BLaER1 treated with 17β-estradiol and CSF1 and Interleukin-3, amounts not matched to agents 10 nM and 100 nM (cell line): ENCODE measurements at regions not wholly inside any gene's neighbourhood (a gene's known extent, or its start where the extent isn't known, plus 50 kb on each side); places are given as distances from the start of the nearest gene placed in this dataset.
A peak's percentile ranks its signal among the peaks of the same experiment; 100 is the strongest.

Experiments used
- H3K27ac ChIP-seq, 11 experiments: shearing (Covaris generic); formaldehyde crosslinking; 2 replicates each; pipeline ENCODE4 v1.8.1; 2022
- H3K27me3 ChIP-seq, 11 experiments: shearing (Covaris generic); formaldehyde crosslinking; 2 replicates each; pipeline ENCODE4 v1.8.1; 2022
- H3K36me3 ChIP-seq, 11 experiments: shearing (Covaris generic); formaldehyde crosslinking; 2 replicates each; pipeline ENCODE4 v1.8.1; 2022
- H3K4me1 ChIP-seq, 10 experiments: shearing (Covaris generic); formaldehyde crosslinking; 2 replicates each; pipeline ENCODE4 v1.8.1; 2022
- H3K4me2 ChIP-seq, 11 experiments: shearing (Covaris generic); formaldehyde crosslinking; 2 replicates each; pipeline ENCODE4 v1.8.1; 2022
- H3K4me3 ChIP-seq, 10 experiments: shearing (Covaris generic); formaldehyde crosslinking; 2 replicates each; pipeline ENCODE4 v1.8.1; 2022
- H3K9ac ChIP-seq, 11 experiments: shearing (Covaris generic); formaldehyde crosslinking; 2 replicates each; pipeline ENCODE4 v1.8.1; 2022
- H3K9me3 ChIP-seq, 11 experiments: shearing (Covaris generic); formaldehyde crosslinking; replicated peaks in 1 of 11; 2 replicates each; pipeline ENCODE4 v1.8.1; 2022
- H4K20me1 ChIP-seq, 11 experiments: shearing (Covaris generic); formaldehyde crosslinking; 2 replicates each; pipeline ENCODE4 v1.8.1; 2022
- Cebpa-rat ChIP-seq, 11 experiments: shearing (Covaris generic); IDR thresholded peaks; 2 replicates each; pipeline ENCODE4 v1.8.1; 2022

GRCh38 chr5:75960129-75960528, 123.1 kb upstream of the SV2C start:
- no peak overlapping the region for H3K27ac ChIP-seq
- H3K36me3 ChIP-seq: no peaks in the 10 kb centered on the region
- H3K9ac ChIP-seq: no peak overlapping the region
- peaks cover 0 to 17% (median 4%) of the 10 kb centered on the region in 10 experiments; a peak in 9 of 20 replicates for H3K4me1 ChIP-seq
- peaks cover 6 to 22% (median 11%) of the 10 kb centered on the region in 11 experiments; a peak in 18 of 22 replicates for H3K9me3 ChIP-seq
- no peaks in the 10 kb centered on the region for H4K20me1 ChIP-seq
- no peaks in the 10 kb centered on the region for H3K27me3 ChIP-seq
- no peak for TF ChIP-seq Cebpa-rat (IDR thresholded peaks at IDR 0.05)
- no peak overlapping the region for H3K4me3 ChIP-seq
- H3K4me2 ChIP-seq: no peak overlapping the region

GRCh38 chr5:75952963-75953362, 130.2 kb upstream of the SV2C start:
- Histone ChIP-seq H3K4me1 (peaks cover 0 to 22% (median 6%) of the 10 kb centered on the region in 10 experiments; a peak in 10 of 20 replicates), H3K36me3 (no peaks in the 10 kb centered on the region), H3K9ac (no peak overlapping the region), H3K9me3 (peaks cover 6 to 29% (median 14%) of the 10 kb centered on the region in 11 experiments; a peak in 20 of 22 replicates), H4K20me1 (no peaks in the 10 kb centered on the region), H3K27me3 (no peaks in the 10 kb centered on the region), H3K4me2 (no peak overlapping the region), H3K4me3 (no peak overlapping the region), H3K27ac (no peak overlapping the region)
- no peak for TF ChIP-seq Cebpa-rat (IDR thresholded peaks at IDR 0.05)

- Histone ChIP-seq H3K9me3 (peaks cover 0 to 23% (median 11%) of the 10 kb centered on the region in 11 experiments; a peak in 13 of 22 replicates), H3K4me3 (no peak overlapping the region), H3K9ac (no peak overlapping the region), H3K4me2 (no peak overlapping the region), H4K20me1 (no peaks in the 10 kb centered on the region), H3K36me3 (no peaks in the 10 kb centered on the region), H3K4me1 (peaks cover 0 to 29% (median 7%) of the 10 kb centered on the region in 10 experiments; a peak in 10 of 20 replicates), H3K27me3 (no peaks in the 10 kb centered on the region), H3K27ac (no peak overlapping the region)
- TF ChIP-seq Cebpa-rat (IDR thresholded peaks at IDR 0.05): no peak
These were observed 130.9 kb upstream of the SV2C start for GRCh38 chr5:75952291-75952690.

- no peak overlapping the region for H3K4me2 ChIP-seq
- no peak overlapping the region for H3K9ac ChIP-seq
- no peak overlapping the region for H3K4me3 ChIP-seq
- H3K9me3 ChIP-seq: peaks cover 0 to 20% (median 11%) of the 10 kb centered on the region in 11 experiments; a peak in 13 of 22 replicates
- peaks cover 0 to 29% (median 7%) of the 10 kb centered on the region in 10 experiments; a peak in 10 of 20 replicates for H3K4me1 ChIP-seq
- H3K36me3 ChIP-seq: no peaks in the 10 kb centered on the region
- TF ChIP-seq Cebpa-rat (IDR thresholded peaks at IDR 0.05): no peak
- no peaks in the 10 kb centered on the region for H4K20me1 ChIP-seq
- H3K27me3 ChIP-seq: no peaks in the 10 kb centered on the region
- H3K27ac ChIP-seq: no peak overlapping the region
These were observed 131.5 kb upstream of the SV2C start for GRCh38 chr5:75951716-75952115.

- no peaks in the 10 kb centered on the region for H3K36me3 ChIP-seq
- H3K27ac ChIP-seq: no peak overlapping the region
- no peaks in the 10 kb centered on the region for H4K20me1 ChIP-seq
- H3K9ac ChIP-seq: no peak overlapping the region
- H3K4me1 ChIP-seq: peaks cover 0 to 29% (median 7%) of the 10 kb centered on the region in 10 experiments; a peak in 10 of 20 replicates
- no peak overlapping the region for H3K4me2 ChIP-seq
- no peak for TF ChIP-seq Cebpa-rat (IDR thresholded peaks at IDR 0.05)
- H3K9me3 ChIP-seq: peaks cover 0 to 20% (median 11%) of the 10 kb centered on the region in 11 experiments; a peak in 12 of 22 replicates
- H3K4me3 ChIP-seq: no peak overlapping the region
- H3K27me3 ChIP-seq: no peaks in the 10 kb centered on the region
These were observed 132.0 kb upstream of the SV2C start for GRCh38 chr5:75951158-75951557.

- H3K4me2 ChIP-seq: peak overlapping the region in 6 of 11 experiments; percentile 17 to 73 (median 56); a peak in 11 of 22 replicates
- H3K9me3 ChIP-seq: peaks cover 11 to 38% (median 22%) of the 10 kb centered on the region in 11 experiments; a peak in 21 of 22 replicates
- H3K27ac ChIP-seq: peak overlapping the region in 6 of 11 experiments; percentile 23 to 75 (median 53); a peak in 10 of 22 replicates
- no peaks in the 10 kb centered on the region for H3K27me3 ChIP-seq
- H3K4me1 ChIP-seq: peaks cover 0 to 29% (median 7%) of the 10 kb centered on the region in 10 experiments; a peak in 10 of 20 replicates
- TF ChIP-seq Cebpa-rat (IDR thresholded peaks at IDR 0.05): peak in 2 of 11 experiments; percentile 34 to 41; a peak in 3 of 22 replicates
- no peak overlapping the region for H3K4me3 ChIP-seq
- H3K9ac ChIP-seq: peak overlapping the region in 1 of 11 experiments; percentile 36; a peak in 1 of 22 replicates
- H4K20me1 ChIP-seq: no peaks in the 10 kb centered on the region
- no peaks in the 10 kb centered on the region for H3K36me3 ChIP-seq
These were observed 134.7 kb upstream of the SV2C start for GRCh38 chr5:75948438-75948837.

- TF ChIP-seq Cebpa-rat (IDR thresholded peaks at IDR 0.05): no peak
- no peaks in the 10 kb centered on the region for H3K36me3 ChIP-seq
- H3K9me3 ChIP-seq: peaks cover 6 to 31% (median 11%) of the 10 kb centered on the region in 11 experiments; a peak in 18 of 22 replicates
- no peak overlapping the region for H3K27ac ChIP-seq
- H3K4me2 ChIP-seq: no peak overlapping the region
- no peaks in the 10 kb centered on the region for H3K27me3 ChIP-seq
- no peak overlapping the region for H3K4me3 ChIP-seq
- no peaks in the 10 kb centered on the region for H4K20me1 ChIP-seq
- no peaks in the 10 kb centered on the region for H3K4me1 ChIP-seq
- no peak overlapping the region for H3K9ac ChIP-seq
These were observed 142.8 kb upstream of the SV2C start for GRCh38 chr5:75940418-75940817.

GRCh38 chr5:75935572-75935971, 147.6 kb upstream of the SV2C start:
- Histone ChIP-seq H3K9ac (no peak overlapping the region), H3K36me3 (no peaks in the 10 kb centered on the region), H3K27ac (no peak overlapping the region), H3K4me2 (no peak overlapping the region), H3K27me3 (no peaks in the 10 kb centered on the region), H3K9me3 (no peaks in the 10 kb centered on the region), H4K20me1 (no peaks in the 10 kb centered on the region), H3K4me1 (no peaks in the 10 kb centered on the region), H3K4me3 (no peak overlapping the region)
- no peak for TF ChIP-seq Cebpa-rat (IDR thresholded peaks at IDR 0.05)

- Histone ChIP-seq H3K4me1 (no peaks in the 10 kb centered on the region), H3K9me3 (no peaks in the 10 kb centered on the region), H3K36me3 (no peaks in the 10 kb centered on the region), H4K20me1 (no peaks in the 10 kb centered on the region), H3K4me2 (no peak overlapping the region), H3K9ac (no peak overlapping the region), H3K27me3 (no peaks in the 10 kb centered on the region), H3K27ac (no peak overlapping the region), H3K4me3 (no peak overlapping the region)
- TF ChIP-seq Cebpa-rat (IDR thresholded peaks at IDR 0.05): no peak
These were observed 149.7 kb upstream of the SV2C start for GRCh38 chr5:75933489-75933888.

- Histone ChIP-seq H3K9me3 (no peaks in the 10 kb centered on the region), H3K36me3 (no peaks in the 10 kb centered on the region), H3K27me3 (no peaks in the 10 kb centered on the region), H3K4me1 (no peaks in the 10 kb centered on the region), H3K4me3 (no peak overlapping the region), H4K20me1 (no peaks in the 10 kb centered on the region), H3K27ac (no peak overlapping the region), H3K9ac (no peak overlapping the region), H3K4me2 (no peak overlapping the region)
- TF ChIP-seq Cebpa-rat (IDR thresholded peaks at IDR 0.05): no peak
These were observed 152.0 kb upstream of the SV2C start for GRCh38 chr5:75931175-75931574.
